ENCODE measurements at regions not wholly inside any gene's neighbourhood (a gene's known extent, or its start where the extent isn't known, plus 50 kb on each side); places are given as distances from the start of the nearest gene placed in this dataset.

GRCh38 chr3:22947851-22948250 lies 255.3 kb upstream of the UBE2E2 start:
- TF ChIP-seq POLR2A (IDR thresholded peaks at IDR 0.05) (no peak), CTCF (IDR thresholded peaks at IDR 0.05) (no peak), POLR2AphosphoS5 (IDR thresholded peaks at IDR 0.05) (no peak), EP300 (IDR thresholded peaks at IDR 0.05) (no peak)

All from gastroesophageal sphincter (tissue), 3 donors.